H9 (cell line): ENCODE measurements at regions not wholly inside any gene's neighbourhood (a gene's known extent, or its start where the extent isn't known, plus 50 kb on each side); places are given as distances from the start of the nearest gene placed in this dataset.

Source experiments
- DNase-seq: peaks from one replicate; pipeline ENCODE4 v3.0.0-alpha.2; 2017
- H2AFZ ChIP-seq: one replicate; pipeline ENCODE4 v1.6.1; 2013; ENCODE audit warnings: mild to moderate bottlenecking, low read length, control low read depth, moderate library complexity
- H2AK5ac ChIP-seq: 2 replicates; pipeline ENCODE4 v1.6.1; 2013; ENCODE audit warnings: low read length, control low read depth, mixed read lengths; ENCODE audit not compliant: insufficient read length
- H2BK120ac ChIP-seq: one replicate; pipeline ENCODE4 v1.6.1; 2013; ENCODE audit warnings: low read depth, mild to moderate bottlenecking, low read length, control low read depth, inconsistent platforms; ENCODE audit not compliant: poor library complexity, severe bottlenecking
- H2BK12ac ChIP-seq: 2 replicates; pipeline ENCODE4 v1.6.1; 2013; ENCODE audit warnings: low read length, control low read depth, mixed read lengths, low read depth; ENCODE audit not compliant: insufficient read length
- H2BK15ac ChIP-seq: 2 replicates; pipeline ENCODE4 v1.6.1; 2013; ENCODE audit warnings: low read depth, low read length, control low read depth
- H2BK20ac ChIP-seq: one replicate; pipeline ENCODE4 v1.6.1; 2013; ENCODE audit warnings: low read depth, mild to moderate bottlenecking, low read length, control low read depth, inconsistent platforms; ENCODE audit not compliant: poor library complexity, severe bottlenecking
- H2BK5ac ChIP-seq: 2 replicates; pipeline ENCODE4 v1.6.1; 2013; ENCODE audit warnings: low read length, control low read depth, mixed read lengths; ENCODE audit not compliant: insufficient read length
- H3K14ac ChIP-seq: 2 replicates; pipeline ENCODE4 v1.6.1; 2013; ENCODE audit warnings: low read length, control low read depth; ENCODE audit not compliant: insufficient read depth
- H3K18ac ChIP-seq: 2 replicates; pipeline ENCODE4 v1.6.1; 2013; ENCODE audit warnings: low read depth, mild to moderate bottlenecking, mixed read lengths, low read length, control low read depth; ENCODE audit not compliant: insufficient read length
- H3K23ac ChIP-seq: 2 replicates; pipeline ENCODE4 v1.6.1; 2013; ENCODE audit warnings: low read length, control low read depth, mixed read lengths, low read depth; ENCODE audit not compliant: insufficient read length
- H3K23me2 ChIP-seq: 2 replicates; pipeline ENCODE4 v1.6.1; 2013; ENCODE audit warnings: low read depth, mild to moderate bottlenecking, mixed read lengths, low read length, control low read depth; ENCODE audit not compliant: insufficient read length, poor library complexity, severe bottlenecking
- H3K27ac ChIP-seq: 2 replicates; pipeline ENCODE4 v1.5.1; 2013; ENCODE audit warnings: low read length, control low read depth, mixed read lengths, low read depth; ENCODE audit not compliant: insufficient read length
- H3K27me3 ChIP-seq: 2 replicates; pipeline ENCODE4 v1.6.1; 2013; ENCODE audit warnings: low read length, control low read depth, inconsistent platforms; ENCODE audit not compliant: insufficient read depth
- H3K4ac ChIP-seq: 2 replicates; pipeline ENCODE4 v1.6.1; 2013; ENCODE audit warnings: low read depth, mild to moderate bottlenecking, control low read depth, inconsistent platforms, low read length, moderate library complexity
- H3K4me1 ChIP-seq: 2 replicates; pipeline ENCODE4 v1.6.1; 2013; ENCODE audit warnings: low read length, control low read depth, inconsistent platforms; ENCODE audit not compliant: insufficient read depth
- H3K4me2 ChIP-seq: 2 replicates; pipeline ENCODE4 v1.6.1; 2013; ENCODE audit warnings: low read length, control low read depth, mixed read lengths; ENCODE audit not compliant: insufficient read length, insufficient read depth
- H3K56ac ChIP-seq: 2 replicates; pipeline ENCODE4 v1.6.1; 2013; ENCODE audit warnings: low read depth, mild to moderate bottlenecking, mixed read lengths, low read length, control low read depth; ENCODE audit not compliant: insufficient read length
- H3K79me1 ChIP-seq: 2 replicates; pipeline ENCODE4 v1.6.1; 2013; ENCODE audit warnings: low read depth, mild to moderate bottlenecking, moderate library complexity, low read length, control low read depth, inconsistent platforms; ENCODE audit not compliant: insufficient read depth, poor library complexity, severe bottlenecking
- H3K79me2 ChIP-seq: 2 replicates; pipeline ENCODE4 v1.6.1; 2013; ENCODE audit warnings: low read length, control low read depth, inconsistent platforms; ENCODE audit not compliant: insufficient read depth
- H3K9ac ChIP-seq: 2 replicates; pipeline ENCODE4 v1.6.1; 2013; ENCODE audit warnings: low read length, control low read depth, mixed read lengths; ENCODE audit not compliant: insufficient read length; ENCODE audit errors: extremely low read depth
- H3K9me3 ChIP-seq: one replicate; pipeline ENCODE4 v1.6.1; 2013; ENCODE audit warnings: low read depth, low read length, inconsistent platforms; ENCODE audit not compliant: control insufficient read depth
- H3T11ph ChIP-seq: one replicate; pipeline ENCODE4 v1.6.1; 2013; ENCODE audit warnings: mild to moderate bottlenecking, low read length, control low read depth, inconsistent platforms
- H4K20me1 ChIP-seq: one replicate; pipeline ENCODE4 v1.6.1; 2013; ENCODE audit not compliant: control insufficient read depth, insufficient read length, insufficient read depth
- H4K5ac ChIP-seq: 2 replicates; pipeline ENCODE4 v1.6.1; 2013; ENCODE audit warnings: low read depth, mild to moderate bottlenecking, mixed read lengths, low read length, control low read depth; ENCODE audit not compliant: insufficient read length
- H4K8ac ChIP-seq: replicated peaks from 2 replicates; pipeline ENCODE4 v1.6.1; 2013; ENCODE audit warnings: low read length, control low read depth, mixed read lengths, low read depth; ENCODE audit not compliant: insufficient read length
- H4K91ac ChIP-seq: 2 replicates; pipeline ENCODE4 v1.6.1; 2013; ENCODE audit warnings: low read depth, mild to moderate bottlenecking, moderate library complexity, mixed read lengths, low read length, control low read depth; ENCODE audit not compliant: insufficient read length
- H3K27ac Mint-ChIP-seq, 3 experiments: 2 replicates in 2 of 3; 3 replicates in 1 of 3; pipeline ENCODE4 v1.8.0; 2020 to 2021; ENCODE audit warnings: mixed read lengths in 3 of 3, mild to moderate bottlenecking in 1 of 3, moderate library complexity in 1 of 3
- H3K27me3 Mint-ChIP-seq: 2 replicates; pipeline ENCODE4 v1.8.0; 2021; ENCODE audit warnings: low read depth, mild to moderate bottlenecking, moderate library complexity, mixed read lengths
- H3K36me3 Mint-ChIP-seq, 3 experiments: 2 replicates in 2 of 3; 3 replicates in 1 of 3; pipeline ENCODE4 v1.8.0; 2020 to 2021; ENCODE audit warnings: low read depth in 3 of 3, mixed read lengths in 3 of 3; ENCODE audit not compliant: insufficient read depth in 1 of 3
- H3K4me1 Mint-ChIP-seq, 2 experiments: 2 replicates each; pipeline ENCODE4 v1.8.0; 2020; ENCODE audit warnings: mixed read lengths in 2 of 2
- H3K4me3 Mint-ChIP-seq, 2 experiments: 2 replicates in 1 of 2; 3 replicates in 1 of 2; pipeline ENCODE4 v1.8.0; 2020 to 2021; ENCODE audit warnings: mild to moderate bottlenecking in 2 of 2, mixed read lengths in 2 of 2, moderate library complexity in 1 of 2
- H3K9me3 Mint-ChIP-seq, 2 experiments: 2 replicates in 1 of 2; 3 replicates in 1 of 2; pipeline ENCODE4 v1.8.0; 2020; ENCODE audit warnings: mild to moderate bottlenecking in 2 of 2, mixed read lengths in 2 of 2, moderate library complexity in 1 of 2
- WGBS: extraction: QIAGEN DNeasy Blood & Tissue Kit; methylation state at CpG from one replicate; pipeline ENCODE4 v1.1.7; 2013; ENCODE audit warnings: missing lambda C conversion rate, low lambda C conversion rate, mixed read lengths; ENCODE audit not compliant: insufficient read length; ENCODE audit errors: extremely low coverage; 5-methylcytosine and 5-hydroxymethylcytosine counted together
- TF ChIP-seq, protein P1 (sequence below): fragments of 200-600 bp; sonication (generic); conservative IDR thresholded peaks from 3 replicates; pipeline ENCODE4 v1.8.0; 2021; ENCODE audit warnings: antibody characterized with exemption, mild to moderate bottlenecking

DNA sequence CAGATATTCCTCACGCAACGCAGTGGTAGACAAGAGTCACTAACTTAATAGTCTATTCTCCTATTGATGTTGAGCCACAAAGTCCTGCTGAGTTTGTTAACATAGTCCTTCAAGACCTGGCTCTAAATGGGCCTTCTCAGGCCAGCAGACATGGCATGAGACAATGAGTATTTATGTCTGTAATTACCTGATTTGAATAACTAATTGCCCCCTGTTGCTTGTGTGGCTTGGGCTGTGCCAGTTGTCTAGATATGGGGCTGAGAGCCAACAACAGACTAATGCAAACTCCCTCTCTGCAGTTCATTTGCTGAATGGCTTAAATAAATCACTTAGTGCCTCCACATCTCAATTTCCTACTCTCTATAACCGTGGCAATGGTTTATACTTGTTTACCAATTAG is 65.5 kb upstream of the VWC2 start:
- Mint-ChIP-seq H3K9me3 (peaks cover 0 to 6% of the 10 kb centered on the region in 2 experiments; a peak in 2 of 5 replicates), H3K36me3 (peaks cover 0 to 6% (median 1%) of the 10 kb centered on the region in 3 experiments; a peak in 3 of 7 replicates), H3K27ac (no peak overlapping the region), H3K4me1 (peaks cover 12 to 14% of the 10 kb centered on the region in 2 experiments), H3K4me3 (no peak overlapping the region), H3K27me3 (peaks cover 19% of the 10 kb centered on the region)
- WGBS, result no CpG with 5 or more reads among the region's 3 CpGs
- no peak overlapping the region for H4K8ac ChIP-seq
- no peak overlapping the region for H2BK15ac ChIP-seq
- H2BK20ac ChIP-seq, result no peak overlapping the region
- H3K27me3 ChIP-seq, result no peaks in the 10 kb centered on the region
- H2BK5ac ChIP-seq, result no peak overlapping the region
- no peak overlapping the region for H2BK120ac ChIP-seq
- no peak overlapping the region for H3K4me2 ChIP-seq
- no peak for DNase-seq
- no peaks in the 10 kb centered on the region for H4K20me1 ChIP-seq
- H3K9ac ChIP-seq, result no peak overlapping the region
- H4K91ac ChIP-seq, result no peak overlapping the region
- H3K4ac ChIP-seq, result no peak overlapping the region
- H3K27ac ChIP-seq, result no peak overlapping the region
- no peaks in the 10 kb centered on the region for H3K79me2 ChIP-seq
- TF ChIP-seq, protein P1, sequence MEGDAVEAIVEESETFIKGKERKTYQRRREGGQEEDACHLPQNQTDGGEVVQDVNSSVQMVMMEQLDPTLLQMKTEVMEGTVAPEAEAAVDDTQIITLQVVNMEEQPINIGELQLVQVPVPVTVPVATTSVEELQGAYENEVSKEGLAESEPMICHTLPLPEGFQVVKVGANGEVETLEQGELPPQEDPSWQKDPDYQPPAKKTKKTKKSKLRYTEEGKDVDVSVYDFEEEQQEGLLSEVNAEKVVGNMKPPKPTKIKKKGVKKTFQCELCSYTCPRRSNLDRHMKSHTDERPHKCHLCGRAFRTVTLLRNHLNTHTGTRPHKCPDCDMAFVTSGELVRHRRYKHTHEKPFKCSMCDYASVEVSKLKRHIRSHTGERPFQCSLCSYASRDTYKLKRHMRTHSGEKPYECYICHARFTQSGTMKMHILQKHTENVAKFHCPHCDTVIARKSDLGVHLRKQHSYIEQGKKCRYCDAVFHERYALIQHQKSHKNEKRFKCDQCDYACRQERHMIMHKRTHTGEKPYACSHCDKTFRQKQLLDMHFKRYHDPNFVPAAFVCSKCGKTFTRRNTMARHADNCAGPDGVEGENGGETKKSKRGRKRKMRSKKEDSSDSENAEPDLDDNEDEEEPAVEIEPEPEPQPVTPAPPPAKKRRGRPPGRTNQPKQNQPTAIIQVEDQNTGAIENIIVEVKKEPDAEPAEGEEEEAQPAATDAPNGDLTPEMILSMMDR, result no peak
- H2BK12ac ChIP-seq, result no peak overlapping the region
- no peak overlapping the region for H2AFZ ChIP-seq
- H3K79me1 ChIP-seq, result no peaks in the 10 kb centered on the region
- H3K56ac ChIP-seq, result no peak overlapping the region
- no peak overlapping the region for H2AK5ac ChIP-seq
- H3T11ph ChIP-seq, result no peak overlapping the region
- H3K23ac ChIP-seq, result no peak overlapping the region
- no peak overlapping the region for H3K14ac ChIP-seq
- H4K5ac ChIP-seq, result no peak overlapping the region
- H3K18ac ChIP-seq, result no peak overlapping the region
- H3K4me1 ChIP-seq, result no peaks in the 10 kb centered on the region
- H3K9me3 ChIP-seq, result no peaks in the 10 kb centered on the region
- H3K23me2 ChIP-seq, result no peaks in the 10 kb centered on the region
